HCT116 (cell line): ENCODE measurements at regions not wholly inside any gene's neighbourhood (a gene's known extent, or its start where the extent isn't known, plus 50 kb on each side); places are given as distances from the start of the nearest gene placed in this dataset.
"Not testable (repeated sequence)": the region's sequence is repeated elsewhere in the genome, so short reads cannot be mapped to it uniquely, and the experiment has no call there.

Experiments used
- ATF3 ChIP-seq: IDR thresholded peaks from 2 replicates; pipeline ENCODE4 v1.6.1; 2012
- CEBPB ChIP-seq: IDR thresholded peaks from 2 replicates; pipeline ENCODE4 v1.6.1; 2012; ENCODE audit warnings: low read depth
- CTCF ChIP-seq, 3 experiments: fragments of 200-600 bp in 1 of 3; sonication (generic) in 1 of 3; IDR thresholded peaks in 2 of 3; conservative IDR thresholded peaks in 1 of 3; 2 replicates each; pipeline ENCODE4 v1.5.1; 2012 to 2017; ENCODE audit warnings: low read depth in 2 of 3, low read length in 2 of 3, antibody characterized with exemption in 1 of 3, borderline replicate concordance in 1 of 3, control low read depth in 1 of 3, mild to moderate bottlenecking in 1 of 3, mixed read lengths in 1 of 3, mixed run types in 1 of 3, moderate library complexity in 1 of 3; ENCODE audit not compliant: insufficient read depth in 1 of 3
- EZH2phosphoT487 ChIP-seq: fragments of 200-600 bp; IDR thresholded peaks from 2 replicates; pipeline ENCODE4 v1.6.1; 2018; ENCODE audit warnings: antibody characterized with exemption, borderline replicate concordance
- FOSL1 ChIP-seq: IDR thresholded peaks from 2 replicates; pipeline ENCODE4 v1.6.1; 2012; ENCODE audit warnings: low read depth
- MAX ChIP-seq: IDR thresholded peaks from 2 replicates; pipeline ENCODE4 v1.6.1; 2012
- POLR2A ChIP-seq: IDR thresholded peaks from 2 replicates; pipeline ENCODE4 v1.7.0; 2011; ENCODE audit warnings: borderline replicate concordance; ENCODE audit not compliant: insufficient read depth, insufficient read length; ENCODE audit errors: extremely low read depth
- POLR2AphosphoS5 ChIP-seq: IDR thresholded peaks from 2 replicates; pipeline ENCODE4 v1.6.1; 2011; ENCODE audit warnings: mild to moderate bottlenecking, low read depth, low read length, moderate library complexity
- SIN3A ChIP-seq: IDR thresholded peaks from 2 replicates; pipeline ENCODE4 v1.6.1; 2012; ENCODE audit warnings: low read depth
- SP1 ChIP-seq: IDR thresholded peaks from 2 replicates; pipeline ENCODE4 v1.6.1; 2012; ENCODE audit warnings: low read depth
- TCF7L2 ChIP-seq: IDR thresholded peaks from 2 replicates; pipeline ENCODE4 v1.7.0; 2011; ENCODE audit warnings: borderline replicate concordance, inconsistent platforms; ENCODE audit not compliant: insufficient read depth, insufficient read length; ENCODE audit errors: extremely low read depth
- ZNF274 ChIP-seq: fragments of 200-500 bp; sonication (Bioruptor generic); IDR thresholded peaks from 2 replicates; pipeline ENCODE4 v1.6.1; 2014; ENCODE audit warnings: mild to moderate bottlenecking, low read depth, low read length, inconsistent platforms
- TF ChIP-seq, protein P1 (sequence below): IDR thresholded peaks from 2 replicates; pipeline ENCODE4 v1.6.1; 2011; ENCODE audit warnings: mild to moderate bottlenecking, low read length, moderate library complexity; ENCODE audit not compliant: insufficient replicate concordance; ENCODE audit errors: extremely low read depth
- TF ChIP-seq, protein P2 (sequence below): IDR thresholded peaks from 2 replicates; pipeline ENCODE4 v1.6.1; 2012; ENCODE audit warnings: low read depth

DNA sequence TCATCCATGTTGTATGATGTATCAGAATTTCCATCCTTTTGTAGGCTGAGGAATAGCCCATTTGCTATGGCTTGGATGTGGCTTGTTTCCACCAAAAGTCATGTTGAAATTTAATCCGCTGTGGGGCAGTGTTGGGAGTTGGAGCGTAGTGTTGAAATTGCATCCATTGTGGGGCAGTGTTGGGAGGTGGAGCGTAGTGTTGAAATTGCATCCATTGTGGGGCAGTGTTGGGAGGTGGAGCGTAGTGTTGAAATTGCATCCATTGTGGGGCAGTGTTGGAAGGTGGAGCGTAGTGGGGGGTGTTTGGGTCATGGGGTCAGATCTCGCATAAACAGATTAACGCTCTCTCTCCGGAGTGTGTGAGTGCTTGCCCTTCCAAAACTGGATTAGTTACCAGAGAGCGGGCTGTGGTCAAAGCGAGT is 53.9 kb upstream of the OTOS start:
- TF ChIP-seq CTCF (IDR thresholded peaks at IDR 0.05 in 2 of 3, conservative IDR thresholded peaks at IDR 0.05 in 1 of 3; ENCODE audit: borderline replicate concordance in 1 of 3, insufficient read depth in 1 of 3, low read depth in 2 of 3, low read length in 2 of 3) (peak; percentile 20 to 94 (median 52); a peak in 5 of 6 replicates), CEBPB (peak; percentile 53; the same call in 1 of the 2 replicates)
- not testable (repeated sequence) for TF ChIP-seq FOSL1, SIN3A, POLR2A, POLR2AphosphoS5, MAX, ATF3, TCF7L2, ZNF274, SP1, EZH2phosphoT487
- TF ChIP-seq, protein P1, sequence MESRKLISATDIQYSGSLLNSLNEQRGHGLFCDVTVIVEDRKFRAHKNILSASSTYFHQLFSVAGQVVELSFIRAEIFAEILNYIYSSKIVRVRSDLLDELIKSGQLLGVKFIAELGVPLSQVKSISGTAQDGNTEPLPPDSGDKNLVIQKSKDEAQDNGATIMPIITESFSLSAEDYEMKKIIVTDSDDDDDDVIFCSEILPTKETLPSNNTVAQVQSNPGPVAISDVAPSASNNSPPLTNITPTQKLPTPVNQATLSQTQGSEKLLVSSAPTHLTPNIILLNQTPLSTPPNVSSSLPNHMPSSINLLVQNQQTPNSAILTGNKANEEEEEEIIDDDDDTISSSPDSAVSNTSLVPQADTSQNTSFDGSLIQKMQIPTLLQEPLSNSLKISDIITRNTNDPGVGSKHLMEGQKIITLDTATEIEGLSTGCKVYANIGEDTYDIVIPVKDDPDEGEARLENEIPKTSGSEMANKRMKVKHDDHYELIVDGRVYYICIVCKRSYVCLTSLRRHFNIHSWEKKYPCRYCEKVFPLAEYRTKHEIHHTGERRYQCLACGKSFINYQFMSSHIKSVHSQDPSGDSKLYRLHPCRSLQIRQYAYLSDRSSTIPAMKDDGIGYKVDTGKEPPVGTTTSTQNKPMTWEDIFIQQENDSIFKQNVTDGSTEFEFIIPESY = not testable (repeated sequence)
- TF ChIP-seq, protein P2, sequence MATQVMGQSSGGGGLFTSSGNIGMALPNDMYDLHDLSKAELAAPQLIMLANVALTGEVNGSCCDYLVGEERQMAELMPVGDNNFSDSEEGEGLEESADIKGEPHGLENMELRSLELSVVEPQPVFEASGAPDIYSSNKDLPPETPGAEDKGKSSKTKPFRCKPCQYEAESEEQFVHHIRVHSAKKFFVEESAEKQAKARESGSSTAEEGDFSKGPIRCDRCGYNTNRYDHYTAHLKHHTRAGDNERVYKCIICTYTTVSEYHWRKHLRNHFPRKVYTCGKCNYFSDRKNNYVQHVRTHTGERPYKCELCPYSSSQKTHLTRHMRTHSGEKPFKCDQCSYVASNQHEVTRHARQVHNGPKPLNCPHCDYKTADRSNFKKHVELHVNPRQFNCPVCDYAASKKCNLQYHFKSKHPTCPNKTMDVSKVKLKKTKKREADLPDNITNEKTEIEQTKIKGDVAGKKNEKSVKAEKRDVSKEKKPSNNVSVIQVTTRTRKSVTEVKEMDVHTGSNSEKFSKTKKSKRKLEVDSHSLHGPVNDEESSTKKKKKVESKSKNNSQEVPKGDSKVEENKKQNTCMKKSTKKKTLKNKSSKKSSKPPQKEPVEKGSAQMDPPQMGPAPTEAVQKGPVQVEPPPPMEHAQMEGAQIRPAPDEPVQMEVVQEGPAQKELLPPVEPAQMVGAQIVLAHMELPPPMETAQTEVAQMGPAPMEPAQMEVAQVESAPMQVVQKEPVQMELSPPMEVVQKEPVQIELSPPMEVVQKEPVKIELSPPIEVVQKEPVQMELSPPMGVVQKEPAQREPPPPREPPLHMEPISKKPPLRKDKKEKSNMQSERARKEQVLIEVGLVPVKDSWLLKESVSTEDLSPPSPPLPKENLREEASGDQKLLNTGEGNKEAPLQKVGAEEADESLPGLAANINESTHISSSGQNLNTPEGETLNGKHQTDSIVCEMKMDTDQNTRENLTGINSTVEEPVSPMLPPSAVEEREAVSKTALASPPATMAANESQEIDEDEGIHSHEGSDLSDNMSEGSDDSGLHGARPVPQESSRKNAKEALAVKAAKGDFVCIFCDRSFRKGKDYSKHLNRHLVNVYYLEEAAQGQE = not testable (repeated sequence)
